Ovary (tissue), 7 donors: ENCODE measurements at regions not wholly inside any gene's neighbourhood (a gene's known extent, or its start where the extent isn't known, plus 50 kb on each side); places are given as distances from the start of the nearest gene placed in this dataset.
A peak's percentile ranks its signal among the peaks of the same experiment; 100 is the strongest.

ENCODE experiments used
- DNase-seq, 5 donors: peaks; one replicate each; pipeline ENCODE4 v3.0.0-alpha.2; 2019 to 2020
- H3K27ac ChIP-seq, 2 donors: fragments of 200-600 bp; one replicate each; pipeline versions ENCODE4 v1.5.1 to v1.8.0; 2019 to 2022
- H3K27me3 ChIP-seq: fragments of 200-600 bp; one replicate; pipeline ENCODE4 v1.8.0; 2022
- H3K36me3 ChIP-seq: fragments of 200-600 bp; sonication (generic); one replicate; pipeline ENCODE4 v1.5.1; 2019
- H3K4me1 ChIP-seq: one replicate; pipeline ENCODE4 v1.8.1; 2013; ENCODE audit warnings: mild to moderate bottlenecking, moderate library complexity; ENCODE audit not compliant: insufficient read depth
- H3K4me3 ChIP-seq: fragments of 200-600 bp; sonication (generic); one replicate; pipeline ENCODE4 v1.5.1; 2017
- H3K9me3 ChIP-seq, 2 donors: fragments of 200-600 bp in 1 of 2; sonication (generic) in 1 of 2; one replicate each; pipeline versions ENCODE4 v1.5.1 to v1.8.1; 2013 to 2019; ENCODE audit warnings: mild to moderate bottlenecking in 1 of 2, moderate library complexity in 1 of 2
- EP300 ChIP-seq: sonication (generic); formaldehyde crosslinking; IDR thresholded peaks from one replicate; pipeline ENCODE4 v1.6.1; 2017; ENCODE audit warnings: antibody characterized with exemption
- POLR2A ChIP-seq: fragments of 450-650 bp; IDR thresholded peaks from one replicate; pipeline ENCODE4 v1.6.1; 2017; ENCODE audit warnings: antibody characterized with exemption, mild to moderate bottlenecking, moderate library complexity
- WGBS, 3 donors: extraction: QIAGEN DNeasy Blood & Tissue Kit in 1 of 3; methylation state at CpG; one replicate each; pipeline versions ENCODE4 v1.1.5 to v1.1.7; 2013 to 2017; 5-methylcytosine and 5-hydroxymethylcytosine counted together
- intact Hi-C, 4 donors: fragments of 100-400 bp; cut with DNase I; formaldehyde crosslinking; loops; one replicate each; pipeline versions ENCODE4 v1.11.0 to v1.15.1; 2022 to 2023
- TF ChIP-seq, protein P1 (sequence below), 3 donors: fragments of 450-650 bp in 2 of 3; fragments of 200-600 bp in 1 of 3; IDR thresholded peaks; one replicate each; pipeline versions ENCODE4 v1.5.1 to v1.8.0; 2016 to 2022; ENCODE audit warnings: antibody characterized with exemption in 3 of 3, mild to moderate bottlenecking in 1 of 3
- donor health status: DM: no; HTN: no; CAD: no; lungs with moderate emphysema.
- donor health status: DM: no; HTN: no; CAD: no.
- donor health status: Bipolar disorder and iron deficiency.
- donor health status: DM: no; HTN: no; CAD: no.
- donor health status: DM: yes; HTN: yes; CAD: no.

- H3K27ac ChIP-seq, result no peak overlapping the region
- TF ChIP-seq POLR2A (no peak), EP300 (no peak)
- TF ChIP-seq, protein P1, sequence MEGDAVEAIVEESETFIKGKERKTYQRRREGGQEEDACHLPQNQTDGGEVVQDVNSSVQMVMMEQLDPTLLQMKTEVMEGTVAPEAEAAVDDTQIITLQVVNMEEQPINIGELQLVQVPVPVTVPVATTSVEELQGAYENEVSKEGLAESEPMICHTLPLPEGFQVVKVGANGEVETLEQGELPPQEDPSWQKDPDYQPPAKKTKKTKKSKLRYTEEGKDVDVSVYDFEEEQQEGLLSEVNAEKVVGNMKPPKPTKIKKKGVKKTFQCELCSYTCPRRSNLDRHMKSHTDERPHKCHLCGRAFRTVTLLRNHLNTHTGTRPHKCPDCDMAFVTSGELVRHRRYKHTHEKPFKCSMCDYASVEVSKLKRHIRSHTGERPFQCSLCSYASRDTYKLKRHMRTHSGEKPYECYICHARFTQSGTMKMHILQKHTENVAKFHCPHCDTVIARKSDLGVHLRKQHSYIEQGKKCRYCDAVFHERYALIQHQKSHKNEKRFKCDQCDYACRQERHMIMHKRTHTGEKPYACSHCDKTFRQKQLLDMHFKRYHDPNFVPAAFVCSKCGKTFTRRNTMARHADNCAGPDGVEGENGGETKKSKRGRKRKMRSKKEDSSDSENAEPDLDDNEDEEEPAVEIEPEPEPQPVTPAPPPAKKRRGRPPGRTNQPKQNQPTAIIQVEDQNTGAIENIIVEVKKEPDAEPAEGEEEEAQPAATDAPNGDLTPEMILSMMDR (IDR thresholded peaks at IDR 0.05), result no peak
- H3K4me1 ChIP-seq, result no peaks in the 10 kb centered on the region
- no peaks in the 10 kb centered on the region for H3K27me3 ChIP-seq
- intact Hi-C loops, result no loop called here
- no peaks in the 10 kb centered on the region for H3K36me3 ChIP-seq
- no peak overlapping the region for H3K4me3 ChIP-seq
- no peaks in the 10 kb centered on the region for H3K9me3 ChIP-seq
- 88 to 89% (median 88%) methylated on average over 2 of the region's 2 CpGs for WGBS, 3 donors
- DNase-seq, result no peak
Measured at GRCh38 chr17:12341328-12341727, 320.7 kb downstream of the MAP2K4 start.

- Histone ChIP-seq H3K4me3 (no peak overlapping the region), H3K27ac (no peak overlapping the region), H3K9me3 (no peaks in the 10 kb centered on the region), H3K27me3 (no peaks in the 10 kb centered on the region), H3K4me1 (no peaks in the 10 kb centered on the region), H3K36me3 (no peaks in the 10 kb centered on the region)
- WGBS, 3 donors, result 82 to 93% (median 84%) methylated on average over 6 of the region's 6 CpGs
- intact Hi-C loops, result no loop called here
- TF ChIP-seq, protein P1 (IDR thresholded peaks at IDR 0.05), result no peak
- TF ChIP-seq EP300, result no peak
- no peak for TF ChIP-seq POLR2A
- DNase-seq, result no peak
Measured at GRCh38 chr17:12342161-12342560, 321.5 kb downstream of the MAP2K4 start.

GRCh38 chr17:12342609-12343435, 322.1 kb downstream of the MAP2K4 start:
- WGBS, 3 donors, result 36 to 49% (median 43%) methylated on average over 7 of the region's 7 CpGs
- Histone ChIP-seq H3K4me3 (no peak overlapping the region), H3K9me3 (no peaks in the 10 kb centered on the region), H3K27ac (no peak overlapping the region), H3K4me1 (no peaks in the 10 kb centered on the region), H3K36me3 (no peaks in the 10 kb centered on the region), H3K27me3 (no peaks in the 10 kb centered on the region)
- intact Hi-C loops, result no loop called here
- TF ChIP-seq EP300, result no peak
- TF ChIP-seq, protein P1 (IDR thresholded peaks at IDR 0.05), result no peak
- no peak for TF ChIP-seq POLR2A
- DNase-seq, result peak in 2 of 5 donors; percentile 26 to 37

DNA sequence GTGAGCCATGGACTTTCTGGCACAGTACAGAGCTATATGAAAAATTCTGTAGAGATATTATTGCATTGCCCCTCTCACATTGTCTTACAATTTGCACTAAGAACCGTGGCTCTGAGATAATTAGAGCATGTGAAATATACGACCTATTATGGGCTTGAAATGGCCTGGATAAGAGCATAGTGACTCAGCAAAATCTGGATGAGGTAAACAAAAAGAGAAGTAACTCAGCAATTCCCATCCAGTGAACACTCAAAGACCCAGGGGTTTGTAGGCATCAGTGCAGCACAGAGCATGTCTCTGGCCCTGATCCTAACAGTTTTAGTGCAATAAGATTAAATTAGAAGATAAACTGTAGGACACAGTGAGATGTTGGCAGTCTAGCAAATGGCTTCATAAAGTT, 317.2 kb upstream of the MYOCD start:
- 42 to 47% (median 44%) methylated on average over 2 of the region's 2 CpGs for WGBS, 3 donors
- Histone ChIP-seq H3K27me3 (no peaks in the 10 kb centered on the region), H3K9me3 (no peaks in the 10 kb centered on the region), H3K36me3 (no peaks in the 10 kb centered on the region), H3K4me1 (peaks cover 6% of the 10 kb centered on the region), H3K27ac (no peak overlapping the region), H3K4me3 (no peak overlapping the region)
- intact Hi-C loops, result no loop called here
- no peak for TF ChIP-seq EP300
- TF ChIP-seq POLR2A, result no peak
- TF ChIP-seq, protein P1 (IDR thresholded peaks at IDR 0.05), result no peak
- no peak for DNase-seq
